Tibial nerve (tissue), 4 donors: ENCODE measurements at regions not wholly inside any gene's neighbourhood (a gene's known extent, or its start where the extent isn't known, plus 50 kb on each side); places are given as distances from the start of the nearest gene placed in this dataset.
A peak's percentile ranks its signal among the peaks of the same experiment; 100 is the strongest.

Experiments used
- DNase-seq, 2 donors: peaks; one replicate each; pipeline ENCODE4 v3.0.0-alpha.2; 2019; ENCODE audit warnings: low spot score in 2 of 2
- H3K27ac ChIP-seq, 4 donors: fragments of 200-600 bp; sonication (generic) in 3 of 4; one replicate each; pipeline ENCODE4 v1.5.1; 2017 to 2019; ENCODE audit warnings: mild to moderate bottlenecking in 1 of 4
- H3K27me3 ChIP-seq, 2 donors: fragments of 200-600 bp; sonication (generic) in 1 of 2; one replicate each; pipeline versions ENCODE4 v1.5.1 to v1.6.0; 2017 to 2019
- H3K36me3 ChIP-seq, 3 donors: fragments of 200-600 bp; sonication (generic); one replicate each; pipeline ENCODE4 v1.5.1; 2018 to 2019
- H3K4me1 ChIP-seq, 4 donors: fragments of 200-600 bp; sonication (generic) in 3 of 4; one replicate each; pipeline ENCODE4 v1.5.1; 2017 to 2019
- H3K4me3 ChIP-seq, 4 donors: fragments of 200-600 bp; sonication (generic) in 3 of 4; one replicate each; pipeline ENCODE4 v1.5.1; 2017 to 2019; ENCODE audit warnings: mild to moderate bottlenecking in 1 of 4, moderate library complexity in 1 of 4
- H3K9me3 ChIP-seq, 4 donors: fragments of 200-600 bp; sonication (generic) in 3 of 4; one replicate each; pipeline ENCODE4 v1.5.1; 2017 to 2019
- CTCF ChIP-seq, 5 experiments: fragments of 200-600 bp in 3 of 5; fragments of 450-650 bp in 2 of 5; sonication (generic) in 3 of 5; IDR thresholded peaks; one replicate each; pipeline ENCODE4 v1.5.1; 2016 to 2019; ENCODE audit warnings: antibody characterized with exemption in 5 of 5, mild to moderate bottlenecking in 3 of 5, moderate library complexity in 2 of 5
- EP300 ChIP-seq, 2 donors: sonication (generic); formaldehyde crosslinking; IDR thresholded peaks; one replicate each; pipeline ENCODE4 v1.6.1; 2017; ENCODE audit warnings: antibody characterized with exemption in 2 of 2, mild to moderate bottlenecking in 1 of 2
- POLR2A ChIP-seq, 2 donors: fragments of 450-650 bp; IDR thresholded peaks; one replicate each; pipeline ENCODE4 v1.6.1; 2017; ENCODE audit warnings: antibody characterized with exemption in 2 of 2, mild to moderate bottlenecking in 2 of 2, moderate library complexity in 2 of 2
- WGBS, 2 donors: methylation state at CpG; one replicate each; pipeline ENCODE4 v1.1.5; 2018; 5-methylcytosine and 5-hydroxymethylcytosine counted together

DNA sequence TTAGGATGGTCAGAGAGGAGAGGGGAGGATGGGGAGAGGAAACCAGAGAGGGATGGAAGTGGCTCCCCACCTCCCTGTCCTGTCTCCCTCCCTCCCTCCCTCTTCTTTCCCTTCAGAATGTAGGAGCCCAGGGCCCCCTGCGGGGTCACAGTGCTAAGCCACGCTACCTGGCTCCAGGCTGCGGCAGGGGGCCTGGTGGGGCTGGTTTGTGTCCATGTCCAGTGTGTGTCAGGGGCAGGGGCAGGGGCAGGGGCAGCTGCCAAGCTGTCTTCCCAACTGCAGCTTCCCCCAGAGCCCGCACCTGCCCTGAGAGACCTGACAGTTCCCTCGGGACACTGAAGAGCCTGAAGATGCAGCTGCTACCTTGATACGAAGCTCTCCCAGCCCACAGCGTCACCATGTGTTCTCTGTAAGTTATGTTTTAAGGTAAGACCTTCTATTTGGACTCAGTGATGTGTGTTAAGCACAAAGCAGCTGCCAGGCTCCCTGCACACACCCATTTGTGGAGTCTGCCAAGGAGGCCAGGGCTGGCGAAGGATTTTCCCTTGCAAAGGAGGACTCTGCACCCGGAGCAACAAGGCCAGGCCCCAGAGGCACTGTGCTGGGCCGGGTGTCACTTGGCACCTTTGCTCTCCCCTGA lies 121.8 kb upstream of the SMAD3 start:
- no peaks in the 10 kb centered on the region for H3K36me3 ChIP-seq
- 81 to 82% methylated on average over 9 to 10 of the region's 10 CpGs for WGBS, 2 donors
- no peak overlapping the region for H3K4me3 ChIP-seq
- DNase-seq, result no peak
- no peaks in the 10 kb centered on the region for H3K9me3 ChIP-seq
- H3K27ac ChIP-seq, result no peak overlapping the region
- no peaks in the 10 kb centered on the region for H3K27me3 ChIP-seq
- no peak for TF ChIP-seq POLR2A (IDR thresholded peaks at IDR 0.05)
- TF ChIP-seq CTCF (IDR thresholded peaks at IDR 0.05), result no peak
- TF ChIP-seq EP300 (IDR thresholded peaks at IDR 0.05), result no peak
- peaks cover 0 to 14% (median 0%) of the 10 kb centered on the region in 4 donors for H3K4me1 ChIP-seq

DNA sequence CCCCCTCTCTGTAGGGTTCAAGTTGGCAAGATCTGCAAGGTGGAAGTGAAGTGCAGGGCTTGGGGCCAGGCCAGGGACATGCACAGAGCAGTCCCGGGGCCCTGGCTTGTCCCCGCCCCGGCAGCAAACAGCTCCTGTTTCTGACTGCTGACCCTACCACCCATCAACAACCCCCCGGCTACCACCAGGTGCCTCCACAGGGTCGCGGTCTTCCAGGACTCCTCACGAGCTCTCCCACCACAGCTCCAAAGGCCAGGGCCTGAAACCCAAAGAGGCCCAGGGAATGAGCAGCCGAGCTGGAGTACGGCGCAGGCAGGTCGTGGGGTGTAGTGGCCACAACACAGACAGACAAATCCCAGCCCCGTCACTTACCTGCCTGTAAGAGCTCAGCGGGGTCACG lies 121.3 kb upstream of the SMAD3 start:
- DNase-seq, result no peak
- peaks cover 0 to 14% (median 0%) of the 10 kb centered on the region in 4 donors for H3K4me1 ChIP-seq
- H3K36me3 ChIP-seq, result no peaks in the 10 kb centered on the region
- WGBS, 2 donors, result 80 to 91% methylated on average over 5 to 12 of the region's 14 CpGs
- no peaks in the 10 kb centered on the region for H3K27me3 ChIP-seq
- H3K9me3 ChIP-seq, result no peaks in the 10 kb centered on the region
- H3K27ac ChIP-seq, result no peak overlapping the region
- TF ChIP-seq CTCF (IDR thresholded peaks at IDR 0.05), result no peak
- no peak for TF ChIP-seq EP300 (IDR thresholded peaks at IDR 0.05)
- TF ChIP-seq POLR2A (IDR thresholded peaks at IDR 0.05), result no peak
- no peak overlapping the region for H3K4me3 ChIP-seq

DNA sequence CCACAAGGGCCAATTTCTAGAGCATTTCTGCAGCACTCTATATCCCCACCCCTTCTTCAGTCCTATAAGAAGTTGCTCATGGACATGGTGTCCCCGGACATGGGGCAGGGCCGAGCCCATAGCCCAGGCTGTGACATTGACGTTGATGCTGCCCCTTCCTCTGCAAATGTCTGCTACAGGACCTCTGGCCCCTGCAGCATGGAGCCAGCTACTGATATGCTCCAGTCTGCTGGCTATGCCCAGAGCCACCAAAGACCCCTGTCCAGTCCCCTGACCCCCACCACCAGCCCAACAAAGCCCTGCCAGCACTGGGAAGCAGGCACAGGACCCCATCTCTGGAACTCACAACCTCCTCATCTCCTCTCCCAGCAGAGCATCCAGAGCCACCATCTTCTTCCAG lies 120.1 kb upstream of the SMAD3 start:
- Histone ChIP-seq H3K4me1 (peaks cover 0 to 14% (median 0%) of the 10 kb centered on the region in 4 donors), H3K36me3 (no peaks in the 10 kb centered on the region), H3K9me3 (no peaks in the 10 kb centered on the region), H3K4me3 (no peak overlapping the region), H3K27ac (no peak overlapping the region), H3K27me3 (no peaks in the 10 kb centered on the region)
- DNase-seq, result no peak
- WGBS, 2 donors, result 85 to 93% methylated on average over 3 of the region's 3 CpGs
- TF ChIP-seq CTCF (IDR thresholded peaks at IDR 0.05) (no peak), POLR2A (IDR thresholded peaks at IDR 0.05) (no peak), EP300 (IDR thresholded peaks at IDR 0.05) (no peak)

DNA sequence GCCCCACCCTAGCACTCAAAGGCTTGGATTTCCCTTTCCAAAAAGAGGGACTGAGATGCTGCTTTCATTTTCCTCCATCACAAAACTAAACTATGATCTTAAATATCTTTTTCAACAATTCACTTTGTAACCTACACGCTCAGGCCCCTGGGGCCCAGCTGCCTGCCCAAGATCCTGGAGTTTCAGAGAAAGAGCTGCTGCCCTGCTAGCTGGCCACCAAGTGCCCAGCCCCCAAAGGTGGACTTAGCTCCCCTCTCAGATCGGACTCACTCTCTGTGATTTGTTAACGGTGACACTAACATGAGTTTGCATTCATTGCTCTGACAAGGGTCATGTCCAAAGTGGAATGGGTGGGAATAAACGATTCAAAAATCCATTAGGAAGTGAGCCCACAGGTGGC lies 119.6 kb upstream of the SMAD3 start:
- no peaks in the 10 kb centered on the region for H3K27me3 ChIP-seq
- H3K4me1 ChIP-seq, result peaks cover 0 to 14% (median 0%) of the 10 kb centered on the region in 4 donors
- no peak for DNase-seq
- H3K36me3 ChIP-seq, result no peaks in the 10 kb centered on the region
- no peak overlapping the region for H3K27ac ChIP-seq
- H3K9me3 ChIP-seq, result no peaks in the 10 kb centered on the region
- TF ChIP-seq EP300 (IDR thresholded peaks at IDR 0.05), result no peak
- no peak for TF ChIP-seq POLR2A (IDR thresholded peaks at IDR 0.05)
- TF ChIP-seq CTCF (IDR thresholded peaks at IDR 0.05), result no peak
- H3K4me3 ChIP-seq, result no peak overlapping the region
- 68 to 69% methylated on average over 4 of the region's 4 CpGs for WGBS, 2 donors

- Histone ChIP-seq H3K36me3 (no peaks in the 10 kb centered on the region), H3K27ac (no peak overlapping the region), H3K9me3 (no peaks in the 10 kb centered on the region), H3K4me1 (peaks cover 0 to 6% (median 0%) of the 10 kb centered on the region in 4 donors), H3K27me3 (no peaks in the 10 kb centered on the region), H3K4me3 (no peak overlapping the region)
- DNase-seq, result peak; percentile 57 to 79
- 29 to 30% methylated on average over 12 of the region's 12 CpGs for WGBS, 2 donors
- TF ChIP-seq CTCF (IDR thresholded peaks at IDR 0.05) (peak; percentile 87 to 93 (median 87)), EP300 (IDR thresholded peaks at IDR 0.05) (peak in 1 of 2 donors; percentile 19), POLR2A (IDR thresholded peaks at IDR 0.05) (no peak)
These were observed 118.7 kb upstream of the SMAD3 start for GRCh38 chr15:66946578-66947164.
